ENCODE measurements at regions not wholly inside any gene's neighbourhood (a gene's known extent, or its start where the extent isn't known, plus 50 kb on each side); places are given as distances from the start of the nearest gene placed in this dataset.

DNA sequence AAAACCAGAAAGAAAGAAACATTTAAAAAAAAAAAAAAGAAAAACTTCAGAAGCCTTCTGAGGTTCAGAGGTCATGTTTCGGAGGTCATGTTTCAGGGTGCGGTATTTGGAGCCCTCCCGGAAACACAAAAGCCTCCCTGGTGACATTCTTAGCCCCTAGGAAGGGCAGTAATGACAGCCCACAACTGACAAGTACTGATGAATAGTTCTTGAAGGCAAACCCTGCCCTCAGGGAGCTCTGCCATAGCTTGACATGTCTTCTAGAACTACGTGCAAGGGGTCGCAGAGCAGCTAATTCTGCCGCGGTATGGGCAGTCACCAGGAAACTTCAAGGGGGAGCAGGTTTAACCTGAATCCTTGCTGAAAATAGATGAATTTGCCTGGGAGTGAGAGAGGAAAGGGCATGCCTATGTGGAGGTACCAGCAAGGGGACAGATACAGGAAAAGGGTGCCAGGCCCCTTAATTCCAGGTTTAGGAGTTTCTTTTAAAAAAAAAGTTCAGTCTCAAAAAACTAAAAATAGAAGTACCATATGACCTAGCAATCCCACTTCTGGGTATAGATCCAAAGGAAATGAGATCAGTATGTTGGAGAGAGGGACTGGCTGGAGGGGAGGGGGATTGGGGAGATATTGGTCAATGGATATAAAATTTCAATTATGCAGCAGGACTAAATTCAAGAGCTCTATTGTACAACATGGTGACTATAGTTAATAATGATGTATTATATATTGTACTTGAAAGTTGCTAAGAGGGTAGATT lies 98.4 kb downstream of the C9orf152 start:
- no peak overlapping the region for H2AFZ ChIP-seq (ENCODE audit: low read length)
- TF ChIP-seq, protein P1, sequence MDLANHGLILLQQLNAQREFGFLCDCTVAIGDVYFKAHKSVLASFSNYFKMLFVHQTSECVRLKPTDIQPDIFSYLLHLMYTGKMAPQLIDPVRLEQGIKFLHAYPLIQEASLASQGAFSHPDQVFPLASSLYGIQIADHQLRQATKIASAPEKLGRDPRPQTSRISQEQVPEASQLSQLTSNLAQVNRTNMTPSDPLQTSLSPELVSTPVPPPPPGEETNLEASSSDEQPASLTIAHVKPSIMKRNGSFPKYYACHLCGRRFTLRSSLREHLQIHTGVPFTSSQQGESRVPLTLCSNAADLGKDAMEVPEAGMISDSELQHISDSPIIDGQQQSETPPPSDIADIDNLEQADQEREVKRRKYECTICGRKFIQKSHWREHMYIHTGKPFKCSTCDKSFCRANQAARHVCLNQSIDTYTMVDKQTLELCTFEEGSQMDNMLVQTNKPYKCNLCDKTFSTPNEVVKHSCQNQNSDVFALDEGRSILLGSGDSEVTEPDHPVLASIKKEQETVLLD (CRISPR knock-in tag; IDR thresholded peaks at IDR 0.05; ENCODE audit: low read depth), result no peak
- TF ChIP-seq GABPA (IDR thresholded peaks at IDR 0.05; ENCODE audit: low read depth, low read length) (no peak), GABPA (CRISPR knock-in tag; IDR thresholded peaks at IDR 0.05; ENCODE audit: low read depth) (no peak), ZSCAN29 (CRISPR knock-in tag; conservative IDR thresholded peaks at IDR 0.05) (no peak), ATF5 (CRISPR knock-in tag; IDR thresholded peaks at IDR 0.05; ENCODE audit: low read depth) (no peak), ZMYM2 (CRISPR knock-in tag; IDR thresholded peaks at IDR 0.05) (no peak), ZFAT (CRISPR knock-in tag; conservative IDR thresholded peaks at IDR 0.05) (no peak), TAF1 (CRISPR knock-in tag; IDR thresholded peaks at IDR 0.05) (no peak), ZNF17 (CRISPR knock-in tag; IDR thresholded peaks at IDR 0.05) (no peak), ZSCAN9 (CRISPR knock-in tag; IDR thresholded peaks at IDR 0.05; ENCODE audit: borderline replicate concordance) (no peak), ZBTB1 (CRISPR knock-in tag; IDR thresholded peaks at IDR 0.05; ENCODE audit: borderline replicate concordance) (no peak)
- TF ChIP-seq, protein P2, sequence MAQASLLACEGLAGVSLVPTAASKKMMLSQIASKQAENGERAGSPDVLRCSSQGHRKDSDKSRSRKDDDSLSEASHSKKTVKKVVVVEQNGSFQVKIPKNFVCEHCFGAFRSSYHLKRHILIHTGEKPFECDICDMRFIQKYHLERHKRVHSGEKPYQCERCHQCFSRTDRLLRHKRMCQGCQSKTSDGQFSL (CRISPR knock-in tag; IDR thresholded peaks at IDR 0.05), result no peak
- no peaks in the 10 kb centered on the region for H3K27me3 ChIP-seq (ENCODE audit: control insufficient read depth in 1 of 2, insufficient read depth in 2 of 2, low read length in 2 of 2)
- no peak overlapping the region for H3K27ac ChIP-seq (ENCODE audit: extremely low read length, insufficient read depth, low read length)
- DNase-seq (ENCODE audit: low spot score) (no peak), FAIRE-seq (no peak), ATAC-seq (no peak)
- peaks cover 19% of the 10 kb centered on the region for H3K4me1 ChIP-seq (ENCODE audit: insufficient read depth, low read length)
- BruUV-seq (replicated peaks), result no TSS peak
- in situ Hi-C loops (cut with HindIII; ENCODE audit: extremely low pct_ligation_motif_present, low pct_unique_long_range_greater_than_20kb) (no loop called here), intact Hi-C loops (cut with micrococcal nuclease; ENCODE audit: unreplicated experiment) (no loop called here)
- H3K4me3 ChIP-seq (replicated peaks in 1 of 3; ENCODE audit: insufficient read depth in 1 of 3, low read depth in 2 of 3, low read length in 3 of 3), result no peak overlapping the region
- no peaks in the 10 kb centered on the region for H4K20me1 ChIP-seq (ENCODE audit: insufficient read depth, low read length)
- H3K36me3 ChIP-seq (replicated peaks in 1 of 2; ENCODE audit: control insufficient read depth in 1 of 2, insufficient read depth in 2 of 2, low read length in 2 of 2), result no peaks in the 10 kb centered on the region
- no peaks in the 10 kb centered on the region for H3K79me2 ChIP-seq (ENCODE audit: insufficient read depth, low read length)
- no peak overlapping the region for H3K9ac ChIP-seq (ENCODE audit: insufficient read depth, low read depth, low read length)
- ChIA-PET POLR2A (interaction anchor here (1.3 kb wide), 1 partner anchor 18 kb away, joined by 8 read pairs; no protein-coding TSS in a partner anchor), CTCF (ENCODE audit: low intra/inter-chr PET ratio, low total read pairs) (no interaction called here)
- no peaks in the 10 kb centered on the region for H3K9me3 ChIP-seq (ENCODE audit: low read length)
- H3K4me2 ChIP-seq (ENCODE audit: low read depth, low read length), result 0 out of 2 replicates have a peak overlapping the region, but pooled peaks have one; percentile 20
- WGBS (ENCODE audit: low lambda C conversion rate), result 49% methylated on average over 7 of the region's 7 CpGs
